Ascending aorta (tissue), 2 donors: ENCODE measurements at regions not wholly inside any gene's neighbourhood (a gene's known extent, or its start where the extent isn't known, plus 50 kb on each side); places are given as distances from the start of the nearest gene placed in this dataset.

ENCODE experiments used
- DNase-seq, 2 donors: peaks; one replicate each; pipeline ENCODE4 v3.0.0-alpha.2; 2019; ENCODE audit warnings: low spot score in 2 of 2
- H3K27ac ChIP-seq, 2 donors: fragments of 200-600 bp; sonication (generic); one replicate each; pipeline ENCODE4 v1.5.1; 2016 to 2017; ENCODE audit warnings: mild to moderate bottlenecking in 1 of 2
- H3K27me3 ChIP-seq: fragments of 200-600 bp; sonication (generic); one replicate; pipeline ENCODE4 v1.5.1; 2017
- H3K36me3 ChIP-seq, 2 donors: fragments of 200-600 bp; sonication (generic); one replicate each; pipeline ENCODE4 v1.5.1; 2016
- H3K4me1 ChIP-seq, 2 donors: fragments of 200-600 bp; sonication (generic); one replicate each; pipeline ENCODE4 v1.5.1; 2016 to 2017; ENCODE audit warnings: mild to moderate bottlenecking in 1 of 2
- H3K4me3 ChIP-seq, 2 donors: fragments of 200-600 bp; sonication (generic); one replicate each; pipeline ENCODE4 v1.5.1; 2016 to 2017; ENCODE audit warnings: mild to moderate bottlenecking in 1 of 2
- H3K9me3 ChIP-seq, 2 donors: fragments of 200-600 bp; sonication (generic); one replicate each; pipeline ENCODE4 v1.5.1; 2016
- CTCF ChIP-seq, 3 experiments: fragments of 200-600 bp in 2 of 3; fragments of 450-650 bp in 1 of 3; sonication (generic) in 2 of 3; IDR thresholded peaks; one replicate each; pipeline ENCODE4 v1.5.1; 2016 to 2019; ENCODE audit warnings: antibody characterized with exemption in 3 of 3, mild to moderate bottlenecking in 1 of 3, moderate library complexity in 1 of 3
- intact Hi-C: fragments of 100-400 bp; cut with DNase I; formaldehyde crosslinking; loops from one replicate; pipeline ENCODE4 v1.15.1; 2023

GRCh38 chrX:1112321-1112720 is 100.1 kb downstream of the CRLF2 start:
- Histone ChIP-seq H3K4me1 (no peaks in the 10 kb centered on the region), H3K4me3 (no peak overlapping the region), H3K36me3 (no peaks in the 10 kb centered on the region), H3K27me3 (no peaks in the 10 kb centered on the region), H3K27ac (no peak overlapping the region), H3K9me3 (no peaks in the 10 kb centered on the region)
- intact Hi-C loops: no loop called here
- no peak for TF ChIP-seq CTCF (IDR thresholded peaks at IDR 0.05)
- peak in 1 of 2 donors; percentile 4 for DNase-seq

- H3K27ac ChIP-seq: no peak overlapping the region
- TF ChIP-seq CTCF (IDR thresholded peaks at IDR 0.05): no peak
- intact Hi-C loops: no loop called here
- H3K4me1 ChIP-seq: no peaks in the 10 kb centered on the region
- H3K9me3 ChIP-seq: no peaks in the 10 kb centered on the region
- H3K4me3 ChIP-seq: no peak overlapping the region
- peak in 1 of 2 donors; percentile 2 for DNase-seq
- H3K27me3 ChIP-seq: no peaks in the 10 kb centered on the region
- H3K36me3 ChIP-seq: no peaks in the 10 kb centered on the region
These were observed 100.7 kb downstream of the CRLF2 start for GRCh38 chrX:1111601-1112300.

- intact Hi-C loops: no loop called here
- H3K4me3 ChIP-seq: no peak overlapping the region
- no peak overlapping the region for H3K27ac ChIP-seq
- no peaks in the 10 kb centered on the region for H3K36me3 ChIP-seq
- no peak for DNase-seq
- TF ChIP-seq CTCF (IDR thresholded peaks at IDR 0.05): no peak
- H3K4me1 ChIP-seq: no peaks in the 10 kb centered on the region
- H3K9me3 ChIP-seq: no peaks in the 10 kb centered on the region
- no peaks in the 10 kb centered on the region for H3K27me3 ChIP-seq
These were observed 102.8 kb downstream of the CRLF2 start for GRCh38 chrX:1109580-1110119.

GRCh38 chrX:1108501-1109445 is 103.7 kb downstream of the CRLF2 start:
- DNase-seq: peak in 1 of 2 donors; percentile 16
- no peaks in the 10 kb centered on the region for H3K36me3 ChIP-seq
- H3K9me3 ChIP-seq: no peaks in the 10 kb centered on the region
- H3K4me3 ChIP-seq: no peak overlapping the region
- no peaks in the 10 kb centered on the region for H3K27me3 ChIP-seq
- TF ChIP-seq CTCF (IDR thresholded peaks at IDR 0.05): no peak
- H3K27ac ChIP-seq: no peak overlapping the region
- no peaks in the 10 kb centered on the region for H3K4me1 ChIP-seq
- intact Hi-C loops: no loop called here

GRCh38 chrX:1106478-1107210 is 105.8 kb downstream of the CRLF2 start:
- Histone ChIP-seq H3K9me3 (no peaks in the 10 kb centered on the region), H3K27me3 (no peaks in the 10 kb centered on the region), H3K4me1 (no peaks in the 10 kb centered on the region), H3K27ac (no peak overlapping the region), H3K4me3 (no peak overlapping the region), H3K36me3 (no peaks in the 10 kb centered on the region)
- DNase-seq: peak in 1 of 2 donors; percentile 21
- intact Hi-C loops: no loop called here
- TF ChIP-seq CTCF (IDR thresholded peaks at IDR 0.05): no peak
